WERI-Rb-1 (cell line): ENCODE measurements at regions not wholly inside any gene's neighbourhood (a gene's known extent, or its start where the extent isn't known, plus 50 kb on each side); places are given as distances from the start of the nearest gene placed in this dataset.

Experiments used
- DNase-seq: peaks from one replicate; pipeline ENCODE4 v3.0.0-alpha.2; 2020
- H3K27ac ChIP-seq: fragments of 250-450 bp; sonication (Bioruptor Pico); 2 replicates; pipeline ENCODE4 v1.5.1; 2020; ENCODE audit warnings: mild to moderate bottlenecking, moderate library complexity
- H3K27me3 ChIP-seq: fragments of 250-450 bp; sonication (Bioruptor Pico); 2 replicates; pipeline ENCODE4 v1.5.1; 2021; ENCODE audit warnings: mild to moderate bottlenecking, low read depth, moderate library complexity; ENCODE audit not compliant: insufficient read depth, severe bottlenecking
- H3K36me3 ChIP-seq: fragments of 250-450 bp; sonication (Bioruptor Pico); 2 replicates; pipeline ENCODE4 v1.5.1; 2020; ENCODE audit warnings: mild to moderate bottlenecking, moderate library complexity
- H3K4me3 ChIP-seq: 2 replicates; pipeline ENCODE4 v1.5.1; 2011; ENCODE audit warnings: low read depth, mild to moderate bottlenecking, control low read depth, low read length
- H3K9me3 ChIP-seq: fragments of 250-450 bp; sonication (Bioruptor Pico); 2 replicates; pipeline ENCODE4 v1.5.1; 2021; ENCODE audit warnings: mild to moderate bottlenecking, moderate library complexity; ENCODE audit not compliant: severe bottlenecking
- CTCF ChIP-seq: IDR thresholded peaks from 2 replicates; pipeline ENCODE4 v1.5.1; 2011; ENCODE audit warnings: low read depth, mild to moderate bottlenecking, control low read depth, inconsistent platforms, low read length

DNA sequence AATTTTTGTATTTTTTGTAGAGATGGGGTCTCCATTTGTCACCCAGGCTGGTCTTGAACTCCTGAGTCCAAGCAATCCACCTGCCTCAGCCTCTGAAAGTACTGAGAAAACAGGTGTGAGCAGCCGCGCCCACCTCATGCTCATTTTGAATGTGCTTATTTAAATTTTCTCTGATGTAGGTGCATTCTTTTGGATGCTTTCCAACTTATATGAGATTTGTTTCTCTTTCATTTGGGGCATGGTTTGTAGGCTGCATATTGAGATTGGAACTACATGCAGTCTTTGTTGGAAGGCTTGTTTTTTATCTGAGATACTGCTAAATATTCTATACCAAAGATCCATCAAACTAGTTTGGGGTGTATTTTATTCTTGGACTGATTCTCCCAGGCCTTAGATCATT lies 81.0 kb upstream of the IVNS1ABP start:
- TF ChIP-seq CTCF, result no peak
- H3K36me3 ChIP-seq, result no peaks in the 10 kb centered on the region
- no peak overlapping the region for H3K27ac ChIP-seq
- no peaks in the 10 kb centered on the region for H3K27me3 ChIP-seq
- H3K4me3 ChIP-seq, result no peak overlapping the region
- H3K9me3 ChIP-seq, result no peaks in the 10 kb centered on the region
- DNase-seq, result no peak

GRCh38 chr1:185397183-185397582 lies 80.1 kb upstream of the IVNS1ABP start:
- Histone ChIP-seq H3K27ac (no peak overlapping the region), H3K27me3 (no peaks in the 10 kb centered on the region), H3K36me3 (no peaks in the 10 kb centered on the region), H3K9me3 (no peaks in the 10 kb centered on the region), H3K4me3 (no peak overlapping the region)
- no peak for DNase-seq
- no peak for TF ChIP-seq CTCF

DNA sequence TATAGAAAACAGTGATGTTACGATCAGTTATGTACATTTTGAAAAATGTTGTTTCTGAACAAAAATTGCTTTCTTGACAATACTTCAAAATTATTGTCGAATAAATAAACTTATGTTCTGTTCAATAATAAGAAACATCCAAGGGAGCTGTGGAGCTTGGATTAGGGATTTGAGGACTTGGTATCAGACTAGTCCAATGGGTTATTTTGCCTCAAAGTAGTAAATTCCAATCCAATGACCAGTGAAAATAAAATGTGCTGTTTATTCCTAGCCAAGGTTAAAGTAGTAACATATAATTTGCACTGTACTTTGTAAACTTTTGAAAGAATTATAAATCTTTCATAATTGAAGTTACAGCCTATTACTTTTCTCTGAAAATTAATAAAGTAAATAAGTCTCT lies 79.1 kb upstream of the IVNS1ABP start:
- no peak overlapping the region for H3K27ac ChIP-seq
- no peaks in the 10 kb centered on the region for H3K27me3 ChIP-seq
- no peak overlapping the region for H3K4me3 ChIP-seq
- no peaks in the 10 kb centered on the region for H3K36me3 ChIP-seq
- H3K9me3 ChIP-seq, result no peaks in the 10 kb centered on the region
- no peak for TF ChIP-seq CTCF
- DNase-seq, result no peak

GRCh38 chr1:185393815-185394214 lies 76.8 kb upstream of the IVNS1ABP start:
- no peaks in the 10 kb centered on the region for H3K36me3 ChIP-seq
- H3K27me3 ChIP-seq, result no peaks in the 10 kb centered on the region
- no peak for DNase-seq
- no peaks in the 10 kb centered on the region for H3K9me3 ChIP-seq
- no peak overlapping the region for H3K27ac ChIP-seq
- H3K4me3 ChIP-seq, result no peak overlapping the region
- TF ChIP-seq CTCF, result no peak

DNA sequence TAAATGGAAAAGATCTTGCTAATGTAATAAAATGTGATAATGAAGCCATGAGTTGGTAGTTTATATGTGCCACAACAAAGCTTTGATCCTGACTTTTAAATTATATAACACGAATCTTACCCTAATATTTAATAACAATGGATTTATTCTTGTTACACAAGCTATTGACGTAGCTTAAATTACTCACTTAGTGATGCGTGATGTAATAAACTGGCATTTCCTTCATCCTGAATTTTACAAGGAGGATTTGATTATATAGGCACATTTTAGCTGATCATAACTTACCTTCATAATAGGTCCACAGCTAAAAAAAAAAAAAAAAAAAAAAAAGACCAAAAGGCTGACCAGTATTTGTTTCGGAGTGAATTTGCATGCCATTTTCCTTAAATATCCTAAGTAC lies 76.2 kb upstream of the IVNS1ABP start:
- Histone ChIP-seq H3K4me3 (no peak overlapping the region), H3K36me3 (no peaks in the 10 kb centered on the region), H3K9me3 (no peaks in the 10 kb centered on the region), H3K27ac (no peak overlapping the region), H3K27me3 (no peaks in the 10 kb centered on the region)
- no peak for TF ChIP-seq CTCF
- DNase-seq, result no peak

DNA sequence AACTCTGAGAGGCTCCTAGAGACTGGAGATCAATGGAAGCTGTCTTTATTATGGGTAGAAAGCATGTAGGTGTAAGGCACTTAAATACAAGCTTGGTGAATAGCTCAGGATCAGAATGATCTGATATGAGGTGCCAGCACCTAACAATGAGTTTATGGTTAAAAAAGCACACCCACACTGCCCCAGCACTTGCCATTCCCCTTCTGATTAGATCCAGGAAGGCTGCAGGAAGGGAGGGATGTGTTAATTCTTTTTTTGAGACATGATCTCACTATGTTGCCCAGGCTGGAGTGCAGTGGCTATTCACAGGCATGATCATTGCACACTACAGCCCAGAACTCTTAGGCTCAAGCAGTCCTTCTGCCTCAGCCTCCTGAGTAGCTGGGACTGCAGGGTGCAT lies 71.8 kb upstream of the IVNS1ABP start:
- no peak for DNase-seq
- Histone ChIP-seq H3K9me3 (no peaks in the 10 kb centered on the region), H3K36me3 (no peaks in the 10 kb centered on the region), H3K27ac (no peak overlapping the region), H3K4me3 (no peak overlapping the region), H3K27me3 (no peaks in the 10 kb centered on the region)
- TF ChIP-seq CTCF, result no peak
